ENCODE measurements at regions not wholly inside any gene's neighbourhood (a gene's known extent, or its start where the extent isn't known, plus 50 kb on each side); places are given as distances from the start of the nearest gene placed in this dataset.
"Not testable (repeated sequence)": the region's sequence is repeated elsewhere in the genome, so short reads cannot be mapped to it uniquely, and the experiment has no call there.

GRCh38 chr1:145191272-145191675 lies 50.7 kb downstream of the PPIAL4D start:
- H3K4me1 ChIP-seq (ENCODE audit: control insufficient read depth in 2 of 2, insufficient read depth in 2 of 2, low read length in 2 of 2); H3K36me3 ChIP-seq (ENCODE audit: control insufficient read depth in 2 of 3, insufficient read depth in 3 of 3, low read length in 3 of 3); CTCF ChIA-PET; H3K9me3 Mint-ChIP-seq; H3K27me3 ChIP-seq (ENCODE audit: control insufficient read depth in 2 of 2, insufficient read depth in 2 of 2, low read length in 2 of 2); POLR2A ChIA-PET; H3K9me3 ChIP-seq (ENCODE audit: control insufficient read depth in 2 of 3, low read length in 3 of 3); H3K4me3 ChIP-seq (ENCODE audit: low read length); H3K36me3 Mint-ChIP-seq; intact Hi-C loops (cut with micrococcal nuclease); H3K27me3 Mint-ChIP-seq: not testable (repeated sequence)
- H3K4me1 Mint-ChIP-seq = peaks cover 5 to 24% (median 7%) of the 10 kb centered on the region in 7 donors
- H3K27ac Mint-ChIP-seq = peak overlapping the region in 8 of 9 donors; percentile 52 to 89 (median 82)
- H3K27ac ChIP-seq (ENCODE audit: low read depth, low read length) = peak overlapping the region; percentile 51
- ATAC-seq (peak; percentile 70), DNase-seq (peak in 7 of 9 donors; percentile 30 to 70 (median 53))
- H3K4me3 Mint-ChIP-seq = peak overlapping the region in 5 of 10 donors; percentile 32 to 63 (median 57)

GRCh38 chr1:145189543-145190030 lies 52.4 kb downstream of the PPIAL4D start:
- ATAC-seq; H3K9me3 ChIP-seq (ENCODE audit: control insufficient read depth in 2 of 3, low read length in 3 of 3); CTCF ChIA-PET; intact Hi-C loops (cut with micrococcal nuclease); H3K27me3 ChIP-seq (ENCODE audit: control insufficient read depth in 2 of 2, insufficient read depth in 2 of 2, low read length in 2 of 2); H3K4me1 ChIP-seq (ENCODE audit: control insufficient read depth in 2 of 2, insufficient read depth in 2 of 2, low read length in 2 of 2); POLR2A ChIA-PET; H3K27me3 Mint-ChIP-seq; H3K36me3 Mint-ChIP-seq; H3K4me3 ChIP-seq (ENCODE audit: low read length); DNase-seq; H3K36me3 ChIP-seq (ENCODE audit: control insufficient read depth in 2 of 3, insufficient read depth in 3 of 3, low read length in 3 of 3); H3K9me3 Mint-ChIP-seq: not testable (repeated sequence)
- peak overlapping the region; percentile 60 to 83 (median 74) for H3K4me3 Mint-ChIP-seq
- H3K27ac ChIP-seq (ENCODE audit: low read depth, low read length) = peak overlapping the region; percentile 45
- peaks cover 5 to 24% (median 7%) of the 10 kb centered on the region in 7 donors for H3K4me1 Mint-ChIP-seq
- H3K27ac Mint-ChIP-seq = peak overlapping the region; percentile 76 to 96 (median 93)

DNA sequence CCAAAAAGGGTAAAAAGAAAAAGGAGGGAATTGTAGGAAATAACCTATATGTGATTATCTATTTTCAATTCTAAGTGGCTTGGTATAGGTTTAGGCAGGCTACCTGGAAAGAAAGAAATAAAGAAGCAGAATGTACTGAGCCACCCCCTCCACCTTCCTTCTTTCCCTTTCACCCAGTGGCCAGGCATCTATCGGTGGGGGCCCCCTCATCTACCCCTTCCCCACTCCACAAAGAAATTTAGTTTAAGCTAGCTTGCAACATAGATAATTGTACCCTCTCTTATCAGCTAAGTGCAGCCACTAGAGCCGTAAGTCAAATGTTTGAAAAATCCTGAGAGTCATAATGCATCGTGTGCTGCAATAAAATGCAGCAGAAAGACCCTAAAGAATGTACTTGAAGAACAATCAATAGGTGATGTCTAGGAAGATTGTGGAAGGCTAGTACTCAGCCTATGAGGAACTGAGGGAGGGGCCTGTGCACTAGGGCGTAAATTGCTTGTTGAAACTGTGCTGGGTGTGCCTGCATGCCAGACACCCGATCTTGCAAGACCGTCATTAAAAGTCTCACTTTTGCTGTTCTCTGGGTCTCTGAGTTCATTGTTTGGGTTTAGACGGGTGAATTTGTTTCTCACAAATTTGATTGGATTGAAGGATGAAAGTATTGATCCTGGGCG lies 53.0 kb downstream of the PPIAL4D start:
- H3K27ac ChIP-seq (ENCODE audit: low read depth, low read length) = peak overlapping the region; percentile 45
- POLR2A ChIA-PET; H3K4me3 ChIP-seq (ENCODE audit: low read length); H3K27me3 ChIP-seq (ENCODE audit: control insufficient read depth in 2 of 2, insufficient read depth in 2 of 2, low read length in 2 of 2); H3K36me3 ChIP-seq (ENCODE audit: control insufficient read depth in 2 of 3, insufficient read depth in 3 of 3, low read length in 3 of 3); H3K9me3 ChIP-seq (ENCODE audit: control insufficient read depth in 2 of 3, low read length in 3 of 3); intact Hi-C loops (cut with micrococcal nuclease); H3K36me3 Mint-ChIP-seq; H3K27me3 Mint-ChIP-seq; CTCF ChIA-PET; H3K9me3 Mint-ChIP-seq; H3K4me1 ChIP-seq (ENCODE audit: control insufficient read depth in 2 of 2, insufficient read depth in 2 of 2, low read length in 2 of 2): not testable (repeated sequence)
- Mint-ChIP-seq H3K27ac (peak overlapping the region; percentile 76 to 96 (median 93)), H3K4me1 (peaks cover 3 to 20% (median 7%) of the 10 kb centered on the region in 7 donors), H3K4me3 (peak overlapping the region; percentile 60 to 83 (median 74))
- peak in 7 of 9 donors; percentile 43 to 71 (median 58) for DNase-seq
- ATAC-seq = peak; percentile 65

- CTCF ChIA-PET; H3K27me3 Mint-ChIP-seq; POLR2A ChIA-PET; H3K4me1 ChIP-seq (ENCODE audit: control insufficient read depth in 2 of 2, insufficient read depth in 2 of 2, low read length in 2 of 2); H3K9me3 ChIP-seq (ENCODE audit: control insufficient read depth in 2 of 3, low read length in 3 of 3); H3K4me3 Mint-ChIP-seq; H3K4me3 ChIP-seq (ENCODE audit: low read length); H3K27ac ChIP-seq (ENCODE audit: low read depth, low read length); H3K9me3 Mint-ChIP-seq; H3K36me3 ChIP-seq (ENCODE audit: control insufficient read depth in 2 of 3, insufficient read depth in 3 of 3, low read length in 3 of 3); H3K27me3 ChIP-seq (ENCODE audit: control insufficient read depth in 2 of 2, insufficient read depth in 2 of 2, low read length in 2 of 2); H3K36me3 Mint-ChIP-seq; intact Hi-C loops (cut with micrococcal nuclease): not testable (repeated sequence)
- peak; percentile 97 for ATAC-seq
- DNase-seq = peak in 6 of 9 donors; percentile 13 to 48 (median 30)
- Mint-ChIP-seq H3K4me1 (peaks cover 0 to 13% (median 4%) of the 10 kb centered on the region in 7 donors), H3K27ac (peak overlapping the region in 3 of 9 donors; percentile 14 to 87 (median 67))
Observed at GRCh38 chr1:145182606-145183413, 59.2 kb downstream of the PPIAL4D start.

DNA sequence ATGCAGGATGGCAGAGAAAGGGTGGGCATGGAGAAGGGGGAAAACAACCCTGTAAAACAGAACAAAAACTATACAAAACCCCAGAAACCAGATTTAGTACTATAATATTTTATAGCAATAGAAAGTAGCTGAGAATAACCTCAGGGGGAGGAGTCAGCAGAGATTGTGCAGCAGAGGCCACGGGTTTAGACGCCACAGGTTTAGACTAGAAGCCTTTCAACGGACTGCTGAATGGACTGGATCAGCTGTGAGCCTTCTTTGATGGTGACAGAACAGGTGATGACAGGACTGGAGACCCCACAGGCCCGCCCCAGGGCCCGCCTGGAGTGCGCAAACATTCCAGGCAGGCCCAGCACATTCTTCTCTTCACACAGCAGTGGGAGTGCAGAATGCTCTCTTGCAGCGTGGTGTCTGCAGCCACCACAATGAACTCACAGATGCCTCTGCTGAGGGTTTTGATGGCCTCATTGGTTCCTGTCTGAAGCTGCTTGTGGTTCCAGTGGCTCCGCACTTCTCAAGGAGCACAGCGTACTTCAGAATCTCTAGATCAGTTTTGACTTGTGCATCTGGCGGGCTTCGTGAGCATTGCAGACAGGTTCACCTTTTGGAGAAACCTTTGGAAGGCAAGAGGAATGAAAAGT lies 65.6 kb downstream of the PPIAL4D start:
- H3K36me3 ChIP-seq (ENCODE audit: control insufficient read depth in 2 of 3, insufficient read depth in 3 of 3, low read length in 3 of 3); H3K27ac ChIP-seq (ENCODE audit: low read depth, low read length); intact Hi-C loops (cut with micrococcal nuclease); H3K4me1 Mint-ChIP-seq; H3K36me3 Mint-ChIP-seq; CTCF ChIA-PET; H3K27me3 Mint-ChIP-seq; H3K9me3 ChIP-seq (ENCODE audit: control insufficient read depth in 2 of 3, low read length in 3 of 3); H3K4me1 ChIP-seq (ENCODE audit: control insufficient read depth in 2 of 2, insufficient read depth in 2 of 2, low read length in 2 of 2); POLR2A ChIA-PET; H3K9me3 Mint-ChIP-seq; H3K4me3 ChIP-seq (ENCODE audit: low read length); H3K27me3 ChIP-seq (ENCODE audit: control insufficient read depth in 2 of 2, insufficient read depth in 2 of 2, low read length in 2 of 2): not testable (repeated sequence)
- peak overlapping the region in 1 of 9 donors; percentile 51 for H3K27ac Mint-ChIP-seq
- peak in 7 of 9 donors; percentile 39 to 71 (median 59) for DNase-seq
- ATAC-seq = peak; percentile 93
- peak overlapping the region in 2 of 10 donors; percentile 10 to 23 for H3K4me3 Mint-ChIP-seq

DNA sequence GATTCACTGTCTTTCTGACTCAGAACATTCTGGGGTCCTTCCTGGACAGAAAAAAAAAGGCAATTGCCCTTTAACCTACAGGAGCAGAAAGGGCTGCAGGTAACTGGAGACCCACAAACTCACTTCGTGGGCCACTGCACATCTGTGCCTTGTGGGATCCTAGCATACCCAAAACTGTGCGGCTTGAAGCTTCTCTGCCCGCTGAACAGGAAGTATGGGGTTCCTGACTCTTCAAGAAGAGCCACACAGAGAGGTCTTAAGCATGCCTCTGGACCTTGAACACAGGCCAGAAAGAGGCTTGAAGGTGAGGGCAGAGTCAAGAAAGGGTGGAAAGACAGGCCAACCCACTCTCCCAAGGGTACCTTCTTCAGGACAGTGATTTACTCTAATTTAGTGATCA lies 67.6 kb downstream of the PPIAL4D start:
- H3K36me3 ChIP-seq (ENCODE audit: control insufficient read depth in 2 of 3, insufficient read depth in 3 of 3, low read length in 3 of 3); H3K9me3 Mint-ChIP-seq; DNase-seq; H3K4me3 ChIP-seq (ENCODE audit: low read length); H3K4me1 Mint-ChIP-seq; ATAC-seq; H3K27me3 ChIP-seq (ENCODE audit: control insufficient read depth in 2 of 2, insufficient read depth in 2 of 2, low read length in 2 of 2); H3K36me3 Mint-ChIP-seq; H3K4me1 ChIP-seq (ENCODE audit: control insufficient read depth in 2 of 2, insufficient read depth in 2 of 2, low read length in 2 of 2); POLR2A ChIA-PET; H3K27me3 Mint-ChIP-seq; CTCF ChIA-PET; H3K9me3 ChIP-seq (ENCODE audit: control insufficient read depth in 2 of 3, low read length in 3 of 3); intact Hi-C loops (cut with micrococcal nuclease); H3K27ac ChIP-seq (ENCODE audit: low read depth, low read length): not testable (repeated sequence)
- Mint-ChIP-seq H3K27ac (peak overlapping the region in 5 of 9 donors; percentile 62 to 86 (median 67)), H3K4me3 (peak overlapping the region in 6 of 10 donors; percentile 43 to 66 (median 52))
